ENCODE measurements at regions not wholly inside any gene's neighbourhood (a gene's known extent, or its start where the extent isn't known, plus 50 kb on each side); places are given as distances from the start of the nearest gene placed in this dataset.

DNA sequence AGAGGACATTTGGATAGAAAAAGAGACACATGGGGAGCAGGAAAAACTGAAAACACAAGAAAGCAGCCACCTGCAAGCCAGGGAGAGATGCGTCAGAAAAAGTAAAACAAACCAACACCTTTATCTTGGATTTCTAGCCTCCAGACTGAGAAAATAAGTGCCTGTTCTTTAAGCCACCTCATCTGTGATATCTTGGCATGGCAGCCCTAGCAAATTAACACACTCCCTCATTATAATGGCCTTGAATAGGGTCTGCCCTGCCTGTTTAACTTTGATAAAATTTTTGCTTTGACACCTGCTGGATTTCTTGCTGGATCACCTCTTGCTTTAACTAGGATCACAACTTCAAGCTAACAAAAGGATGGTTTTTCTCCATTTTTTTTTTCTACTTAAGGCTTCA, 1892.0 kb upstream of the IGFBP7 start:
- TF ChIP-seq RAD21 (IDR thresholded peaks at IDR 0.05; ENCODE audit: low read depth) (no peak), YY1 (IDR thresholded peaks at IDR 0.05; ENCODE audit: low read depth) (no peak), CEBPB (IDR thresholded peaks at IDR 0.05) (no peak), ZBTB7A (IDR thresholded peaks at IDR 0.05; ENCODE audit: low read depth) (no peak), NFIC (IDR thresholded peaks at IDR 0.05) (no peak)
- TF ChIP-seq, protein P1, sequence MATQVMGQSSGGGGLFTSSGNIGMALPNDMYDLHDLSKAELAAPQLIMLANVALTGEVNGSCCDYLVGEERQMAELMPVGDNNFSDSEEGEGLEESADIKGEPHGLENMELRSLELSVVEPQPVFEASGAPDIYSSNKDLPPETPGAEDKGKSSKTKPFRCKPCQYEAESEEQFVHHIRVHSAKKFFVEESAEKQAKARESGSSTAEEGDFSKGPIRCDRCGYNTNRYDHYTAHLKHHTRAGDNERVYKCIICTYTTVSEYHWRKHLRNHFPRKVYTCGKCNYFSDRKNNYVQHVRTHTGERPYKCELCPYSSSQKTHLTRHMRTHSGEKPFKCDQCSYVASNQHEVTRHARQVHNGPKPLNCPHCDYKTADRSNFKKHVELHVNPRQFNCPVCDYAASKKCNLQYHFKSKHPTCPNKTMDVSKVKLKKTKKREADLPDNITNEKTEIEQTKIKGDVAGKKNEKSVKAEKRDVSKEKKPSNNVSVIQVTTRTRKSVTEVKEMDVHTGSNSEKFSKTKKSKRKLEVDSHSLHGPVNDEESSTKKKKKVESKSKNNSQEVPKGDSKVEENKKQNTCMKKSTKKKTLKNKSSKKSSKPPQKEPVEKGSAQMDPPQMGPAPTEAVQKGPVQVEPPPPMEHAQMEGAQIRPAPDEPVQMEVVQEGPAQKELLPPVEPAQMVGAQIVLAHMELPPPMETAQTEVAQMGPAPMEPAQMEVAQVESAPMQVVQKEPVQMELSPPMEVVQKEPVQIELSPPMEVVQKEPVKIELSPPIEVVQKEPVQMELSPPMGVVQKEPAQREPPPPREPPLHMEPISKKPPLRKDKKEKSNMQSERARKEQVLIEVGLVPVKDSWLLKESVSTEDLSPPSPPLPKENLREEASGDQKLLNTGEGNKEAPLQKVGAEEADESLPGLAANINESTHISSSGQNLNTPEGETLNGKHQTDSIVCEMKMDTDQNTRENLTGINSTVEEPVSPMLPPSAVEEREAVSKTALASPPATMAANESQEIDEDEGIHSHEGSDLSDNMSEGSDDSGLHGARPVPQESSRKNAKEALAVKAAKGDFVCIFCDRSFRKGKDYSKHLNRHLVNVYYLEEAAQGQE (IDR thresholded peaks at IDR 0.05; ENCODE audit: low read depth) = no peak
- TF ChIP-seq, protein P2, sequence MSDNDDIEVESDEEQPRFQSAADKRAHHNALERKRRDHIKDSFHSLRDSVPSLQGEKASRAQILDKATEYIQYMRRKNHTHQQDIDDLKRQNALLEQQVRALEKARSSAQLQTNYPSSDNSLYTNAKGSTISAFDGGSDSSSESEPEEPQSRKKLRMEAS (IDR thresholded peaks at IDR 0.05) = no peak

Data from Ishikawa (cell line).